ENCODE measurements at regions not wholly inside any gene's neighbourhood (a gene's known extent, or its start where the extent isn't known, plus 50 kb on each side); places are given as distances from the start of the nearest gene placed in this dataset.
"Not testable (repeated sequence)": the region's sequence is repeated elsewhere in the genome, so short reads cannot be mapped to it uniquely, and the experiment has no call there.

DNA sequence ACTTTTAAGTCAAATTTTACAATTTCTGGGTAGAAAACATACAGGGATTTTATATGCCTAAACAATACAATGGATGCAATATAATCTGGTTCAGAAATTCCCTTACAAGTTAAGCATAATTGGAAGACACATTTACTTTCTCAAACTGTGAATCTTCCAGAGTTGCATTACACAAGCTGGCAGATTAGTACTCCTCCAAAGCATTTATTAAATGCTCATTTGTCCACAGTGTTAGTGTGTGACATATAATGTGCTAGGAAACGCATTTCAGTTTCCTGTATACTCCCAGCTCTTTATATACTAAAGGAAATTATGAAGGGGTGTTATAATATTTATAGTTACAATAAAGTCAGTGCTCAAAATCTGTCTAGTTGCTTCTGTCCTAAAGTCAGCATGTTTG is 239.0 kb upstream of the FIGN start:
- WGBS, 2 donors = 43 to 56% methylated on average over 1 of the region's 1 CpG
- intact Hi-C loops (cut with DNase I; ENCODE audit: low total_unique reads) = no loop called here
- TF ChIP-seq CTCF (IDR thresholded peaks at IDR 0.05) = no peak
- TF ChIP-seq POLR2A (IDR thresholded peaks at IDR 0.05) = no peak
- DNase-seq (ENCODE audit: low spot score in 2 of 2) = no peak
- H3K4me3 ChIP-seq (ENCODE audit: low read depth, poor library complexity, severe bottlenecking) = no peak overlapping the region

DNA sequence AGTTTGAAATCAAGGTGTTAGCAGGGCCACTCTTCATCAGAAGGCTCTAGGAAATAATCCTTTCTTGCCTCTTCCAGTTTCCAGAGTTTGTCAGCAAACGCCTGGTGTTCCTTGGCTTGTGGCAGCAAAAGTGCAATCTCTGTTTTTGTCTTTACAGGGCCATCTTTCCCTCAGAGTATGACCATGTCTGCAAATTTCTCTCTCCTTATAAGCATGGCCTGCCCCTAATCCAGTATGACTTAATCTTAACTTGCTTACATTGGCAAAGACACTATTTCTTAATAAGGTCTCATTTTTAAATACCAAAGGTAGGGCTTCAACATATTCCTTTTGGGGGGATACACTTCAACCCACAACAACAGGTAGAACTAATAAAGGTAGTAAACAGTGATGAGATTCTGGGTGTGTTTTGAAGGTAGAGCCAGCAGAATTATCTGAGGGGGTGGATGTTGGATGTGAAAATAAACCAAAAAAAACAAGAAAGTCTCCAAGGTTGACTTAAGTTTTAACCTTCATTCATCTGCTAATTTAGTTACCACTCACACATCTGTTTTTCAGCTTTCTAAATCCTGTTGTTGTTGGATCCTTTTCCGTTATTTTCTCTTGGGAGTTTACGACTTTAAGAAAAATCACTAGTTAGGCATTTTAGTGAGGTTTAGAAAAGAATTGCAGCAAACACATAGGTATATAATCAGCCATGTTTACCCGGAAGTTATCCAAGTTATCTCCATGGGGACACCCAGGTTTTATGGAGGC is 234.4 kb upstream of the FIGN start:
- DNase-seq (ENCODE audit: low spot score in 2 of 2) = no peak
- 70 to 71% methylated on average over 4 of the region's 4 CpGs for WGBS, 2 donors
- intact Hi-C loops (cut with DNase I; ENCODE audit: low total_unique reads) = no loop called here
- TF ChIP-seq CTCF (IDR thresholded peaks at IDR 0.05) = no peak
- TF ChIP-seq POLR2A (IDR thresholded peaks at IDR 0.05) = no peak
- no peak overlapping the region for H3K4me3 ChIP-seq (ENCODE audit: low read depth, poor library complexity, severe bottlenecking)

GRCh38 chr2:163964278-163964677 is 228.5 kb upstream of the FIGN start:
- DNase-seq (ENCODE audit: low spot score in 2 of 2); H3K4me3 ChIP-seq (ENCODE audit: low read depth, poor library complexity, severe bottlenecking); intact Hi-C loops (cut with DNase I; ENCODE audit: low total_unique reads): not testable (repeated sequence)
- 90 to 93% methylated on average over 6 of the region's 6 CpGs for WGBS, 2 donors

GRCh38 chr2:163953390-163953907 is 217.6 kb upstream of the FIGN start:
- TF ChIP-seq CTCF (IDR thresholded peaks at IDR 0.05) = no peak
- TF ChIP-seq POLR2A (IDR thresholded peaks at IDR 0.05) = no peak
- no peak overlapping the region for H3K4me3 ChIP-seq (ENCODE audit: low read depth, poor library complexity, severe bottlenecking)
- WGBS, 2 donors = 87 to 88% methylated on average over 5 of the region's 5 CpGs
- DNase-seq (ENCODE audit: low spot score in 2 of 2) = no peak
- intact Hi-C loops (cut with DNase I; ENCODE audit: low total_unique reads) = no loop called here

GRCh38 chr2:163951312-163951711 is 215.5 kb upstream of the FIGN start:
- TF ChIP-seq CTCF (IDR thresholded peaks at IDR 0.05) = no peak
- no peak for TF ChIP-seq POLR2A (IDR thresholded peaks at IDR 0.05)
- no peak overlapping the region for H3K4me3 ChIP-seq (ENCODE audit: low read depth, poor library complexity, severe bottlenecking)
- no peak for DNase-seq (ENCODE audit: low spot score in 2 of 2)
- intact Hi-C loops (cut with DNase I; ENCODE audit: low total_unique reads) = no loop called here

- TF ChIP-seq POLR2A (IDR thresholded peaks at IDR 0.05) (no peak), CTCF (IDR thresholded peaks at IDR 0.05) (no peak)
- intact Hi-C loops (cut with DNase I; ENCODE audit: low total_unique reads) = no loop called here
- DNase-seq (ENCODE audit: low spot score in 2 of 2) = no peak
- H3K4me3 ChIP-seq (ENCODE audit: low read depth, poor library complexity, severe bottlenecking) = no peak overlapping the region
These were observed 213.9 kb upstream of the FIGN start for GRCh38 chr2:163949693-163950092.

All from lower leg skin (tissue), 4 donors.